ENCODE measurements at regions not wholly inside any gene's neighbourhood (a gene's known extent, or its start where the extent isn't known, plus 50 kb on each side); places are given as distances from the start of the nearest gene placed in this dataset.

DNA sequence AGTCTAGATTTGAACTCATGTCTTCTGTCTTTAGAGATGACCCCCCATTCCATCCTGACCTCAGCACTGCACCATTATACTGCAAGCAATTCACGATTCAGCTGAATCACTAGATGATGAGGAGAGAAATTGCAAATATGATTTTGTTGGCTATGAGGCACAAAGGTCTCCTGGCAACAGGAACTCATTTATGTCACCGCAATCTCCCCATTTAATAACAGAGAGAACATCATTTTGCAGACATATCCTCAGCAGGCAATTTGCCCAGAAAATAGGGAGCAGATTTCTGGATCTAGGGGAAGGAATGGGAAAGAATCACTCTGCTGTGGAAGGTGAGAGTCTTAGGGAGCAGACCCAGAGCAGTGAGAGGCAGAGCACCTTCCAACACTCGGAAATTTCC lies 303.0 kb downstream of the PAX1 start:
- TF ChIP-seq, protein P1, sequence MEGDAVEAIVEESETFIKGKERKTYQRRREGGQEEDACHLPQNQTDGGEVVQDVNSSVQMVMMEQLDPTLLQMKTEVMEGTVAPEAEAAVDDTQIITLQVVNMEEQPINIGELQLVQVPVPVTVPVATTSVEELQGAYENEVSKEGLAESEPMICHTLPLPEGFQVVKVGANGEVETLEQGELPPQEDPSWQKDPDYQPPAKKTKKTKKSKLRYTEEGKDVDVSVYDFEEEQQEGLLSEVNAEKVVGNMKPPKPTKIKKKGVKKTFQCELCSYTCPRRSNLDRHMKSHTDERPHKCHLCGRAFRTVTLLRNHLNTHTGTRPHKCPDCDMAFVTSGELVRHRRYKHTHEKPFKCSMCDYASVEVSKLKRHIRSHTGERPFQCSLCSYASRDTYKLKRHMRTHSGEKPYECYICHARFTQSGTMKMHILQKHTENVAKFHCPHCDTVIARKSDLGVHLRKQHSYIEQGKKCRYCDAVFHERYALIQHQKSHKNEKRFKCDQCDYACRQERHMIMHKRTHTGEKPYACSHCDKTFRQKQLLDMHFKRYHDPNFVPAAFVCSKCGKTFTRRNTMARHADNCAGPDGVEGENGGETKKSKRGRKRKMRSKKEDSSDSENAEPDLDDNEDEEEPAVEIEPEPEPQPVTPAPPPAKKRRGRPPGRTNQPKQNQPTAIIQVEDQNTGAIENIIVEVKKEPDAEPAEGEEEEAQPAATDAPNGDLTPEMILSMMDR (IDR thresholded peaks at IDR 0.05) = no peak
- TF ChIP-seq EP300 (IDR thresholded peaks at IDR 0.05) (no peak), POLR2A (IDR thresholded peaks at IDR 0.05) (no peak), POLR2AphosphoS5 (IDR thresholded peaks at IDR 0.05) (no peak)
